ENCODE measurements at regions not wholly inside any gene's neighbourhood (a gene's known extent, or its start where the extent isn't known, plus 50 kb on each side); places are given as distances from the start of the nearest gene placed in this dataset.

- Histone ChIP-seq H3K27me3 (ENCODE audit: control insufficient read depth, insufficient read depth, low read length) (no peaks in the 10 kb centered on the region), H3K9me3 (ENCODE audit: control insufficient read depth, insufficient read depth, low read length) (peaks cover 8% of the 10 kb centered on the region), H3K27ac (ENCODE audit: low read depth, low read length) (no peak overlapping the region), H3K4me3 (ENCODE audit: low read depth, low read length) (no peak overlapping the region)
- no peak for DNase-seq (ENCODE audit: low read depth, low spot score)
- TF ChIP-seq CTCF (IDR thresholded peaks at IDR 0.05; ENCODE audit: low read depth, low read length): no peak
- CTCF ChIA-PET: no interaction called here
- POLR2A ChIA-PET: no interaction called here
Observed at GRCh38 chr13:89181041-89181440, 1509.9 kb downstream of the SLITRK5 start.

GRCh38 chr13:89199138-89199537 is 1528.0 kb downstream of the SLITRK5 start:
- H3K4me3 ChIP-seq (ENCODE audit: low read depth, low read length): no peak overlapping the region
- no peak for DNase-seq (ENCODE audit: low read depth, low spot score)
- ChIA-PET CTCF (no interaction called here), POLR2A (no interaction called here)
- no peak for TF ChIP-seq CTCF (IDR thresholded peaks at IDR 0.05; ENCODE audit: low read depth, low read length)
- H3K9me3 ChIP-seq (ENCODE audit: control insufficient read depth, insufficient read depth, low read length): no peaks in the 10 kb centered on the region
- H3K27me3 ChIP-seq (ENCODE audit: control insufficient read depth, insufficient read depth, low read length): no peaks in the 10 kb centered on the region
- H3K27ac ChIP-seq (ENCODE audit: low read depth, low read length): no peak overlapping the region

GRCh38 chr13:89204435-89204834 is 1533.3 kb downstream of the SLITRK5 start:
- ChIA-PET POLR2A (no interaction called here), CTCF (no interaction called here)
- TF ChIP-seq CTCF (IDR thresholded peaks at IDR 0.05; ENCODE audit: low read depth, low read length): no peak
- Histone ChIP-seq H3K9me3 (ENCODE audit: control insufficient read depth, insufficient read depth, low read length) (no peaks in the 10 kb centered on the region), H3K27me3 (ENCODE audit: control insufficient read depth, insufficient read depth, low read length) (no peaks in the 10 kb centered on the region), H3K4me3 (ENCODE audit: low read depth, low read length) (no peak overlapping the region), H3K27ac (ENCODE audit: low read depth, low read length) (no peak overlapping the region)
- no peak for DNase-seq (ENCODE audit: low read depth, low spot score)

GRCh38 chr13:89205856-89206520 is 1534.8 kb downstream of the SLITRK5 start:
- Histone ChIP-seq H3K9me3 (ENCODE audit: control insufficient read depth, insufficient read depth, low read length) (no peaks in the 10 kb centered on the region), H3K27ac (ENCODE audit: low read depth, low read length) (no peak overlapping the region), H3K4me3 (ENCODE audit: low read depth, low read length) (no peak overlapping the region), H3K27me3 (ENCODE audit: control insufficient read depth, insufficient read depth, low read length) (no peaks in the 10 kb centered on the region)
- POLR2A ChIA-PET: no interaction called here
- CTCF ChIA-PET: no interaction called here
- no peak for DNase-seq (ENCODE audit: low read depth, low spot score)
- no peak for TF ChIP-seq CTCF (IDR thresholded peaks at IDR 0.05; ENCODE audit: low read depth, low read length)

- Histone ChIP-seq H3K27ac (ENCODE audit: low read depth, low read length) (no peak overlapping the region), H3K4me3 (ENCODE audit: low read depth, low read length) (no peak overlapping the region), H3K9me3 (ENCODE audit: control insufficient read depth, insufficient read depth, low read length) (no peaks in the 10 kb centered on the region), H3K27me3 (ENCODE audit: control insufficient read depth, insufficient read depth, low read length) (no peaks in the 10 kb centered on the region)
- ChIA-PET POLR2A (no interaction called here), CTCF (no interaction called here)
- no peak for DNase-seq (ENCODE audit: low read depth, low spot score)
- no peak for TF ChIP-seq CTCF (IDR thresholded peaks at IDR 0.05; ENCODE audit: low read depth, low read length)
Observed at GRCh38 chr13:89212186-89212585, 1541.0 kb downstream of the SLITRK5 start.

Data from AG04450 (cell line).